Naive thymus-derived CD4-positive, alpha-beta T cell (primary cell): ENCODE measurements at regions not wholly inside any gene's neighbourhood (a gene's known extent, or its start where the extent isn't known, plus 50 kb on each side); places are given as distances from the start of the nearest gene placed in this dataset.

ENCODE experiments used
- ATAC-seq: fragments of 150-1000 bp; cut with Tn5 transposase; 2 replicates; pipeline ENCODE4 v1.10.0; 2021; ENCODE audit warnings: mild to moderate bottlenecking, moderate library complexity
- CTCF ChIA-PET: fragments of 350-600 bp; sonication (Branson Sonifier 250); formaldehyde crosslinking; loops from one replicate; lab custom pipeline; 2021; ENCODE audit warnings: antibody characterized with exemption; lab: Charles Lee
- POLR2A ChIA-PET: fragments of 350-600 bp; sonication (Branson Sonifier 250); formaldehyde crosslinking; loops from one replicate; lab custom pipeline; 2021; ENCODE audit warnings: antibody characterized with exemption, inconsistent platforms; lab: Charles Lee
- DNase-seq, 9 donors: peaks; one replicate each; pipeline versions ENCODE4 v3.0.0 to v3.0.0-alpha.2; 2020 to 2022; ENCODE audit warnings: mixed read lengths in 1 of 9
- H3K27ac ChIP-seq: one replicate; pipeline ENCODE4 v1.7.0; 2013; ENCODE audit warnings: mild to moderate bottlenecking, low read depth, low read length, moderate library complexity
- H3K27me3 ChIP-seq, 2 donors: one replicate each; pipeline ENCODE4 v1.7.0; 2013; ENCODE audit warnings: low read length in 2 of 2, mild to moderate bottlenecking in 2 of 2, moderate library complexity in 2 of 2; ENCODE audit not compliant: control insufficient read depth in 2 of 2, insufficient read depth in 2 of 2
- H3K36me3 ChIP-seq, 3 experiments: 1 replicate in 2 of 3; 2 replicates in 1 of 3; pipeline ENCODE4 v1.7.0; 2013; ENCODE audit warnings: low read length in 3 of 3, mild to moderate bottlenecking in 3 of 3, moderate library complexity in 1 of 3; ENCODE audit not compliant: insufficient read depth in 3 of 3, control insufficient read depth in 2 of 3
- H3K4me1 ChIP-seq, 2 donors: one replicate each; pipeline ENCODE4 v1.7.0; 2013; ENCODE audit warnings: low read length in 2 of 2, mild to moderate bottlenecking in 2 of 2, moderate library complexity in 1 of 2; ENCODE audit not compliant: control insufficient read depth in 2 of 2, insufficient read depth in 2 of 2
- H3K4me3 ChIP-seq: 2 replicates; pipeline ENCODE4 v1.7.0; 2013; ENCODE audit warnings: mild to moderate bottlenecking, low read length
- H3K9me3 ChIP-seq, 3 experiments: 1 replicate in 2 of 3; 2 replicates in 1 of 3; pipeline ENCODE4 v1.7.0; 2013; ENCODE audit warnings: low read length in 3 of 3; ENCODE audit not compliant: control insufficient read depth in 2 of 3
- H3K27ac Mint-ChIP-seq, 9 donors: one replicate each; pipeline ENCODE4 v1.8.0; 2020 to 2022; ENCODE audit warnings: mixed read lengths in 9 of 9, mild to moderate bottlenecking in 8 of 9, moderate library complexity in 5 of 9, inconsistent platforms in 2 of 9
- H3K27me3 Mint-ChIP-seq, 5 donors: one replicate each; pipeline ENCODE4 v1.8.0; 2021 to 2022; ENCODE audit warnings: mixed read lengths in 5 of 5, mild to moderate bottlenecking in 1 of 5
- H3K36me3 Mint-ChIP-seq, 5 donors: one replicate each; pipeline ENCODE4 v1.8.0; 2020 to 2022; ENCODE audit warnings: mixed read lengths in 5 of 5, mild to moderate bottlenecking in 3 of 5, inconsistent platforms in 1 of 5
- H3K4me1 Mint-ChIP-seq, 7 donors: one replicate each; pipeline ENCODE4 v1.8.0; 2020 to 2022; ENCODE audit warnings: mixed read lengths in 7 of 7, mild to moderate bottlenecking in 3 of 7, inconsistent platforms in 1 of 7
- H3K4me3 Mint-ChIP-seq, 10 donors: one replicate each; pipeline ENCODE4 v1.8.0; 2020 to 2022; ENCODE audit warnings: mild to moderate bottlenecking in 10 of 10, mixed read lengths in 10 of 10, moderate library complexity in 6 of 10, inconsistent platforms in 2 of 10
- H3K9me3 Mint-ChIP-seq, 11 donors: one replicate each; pipeline ENCODE4 v1.8.0; 2020 to 2022; ENCODE audit warnings: mixed read lengths in 11 of 11, mild to moderate bottlenecking in 4 of 11, inconsistent platforms in 1 of 11, moderate library complexity in 1 of 11
- intact Hi-C, 2 donors: fragments of 100-400 bp; cut with micrococcal nuclease; formaldehyde crosslinking; loops; one replicate each; pipeline ENCODE4 v1.15.1; 2023

GRCh38 chr5:11992518-11992917 lies 88.3 kb upstream of the CTNND2 start:
- no peak for DNase-seq
- ATAC-seq = no peak
- POLR2A ChIA-PET = no interaction called here
- Histone ChIP-seq H3K4me3 (no peak overlapping the region), H3K27me3 (no peaks in the 10 kb centered on the region), H3K4me1 (no peaks in the 10 kb centered on the region), H3K9me3 (no peaks in the 10 kb centered on the region), H3K27ac (no peak overlapping the region), H3K36me3 (no peaks in the 10 kb centered on the region)
- Mint-ChIP-seq H3K27ac (no peak overlapping the region), H3K4me3 (no peak overlapping the region), H3K27me3 (no peaks in the 10 kb centered on the region), H3K36me3 (no peaks in the 10 kb centered on the region), H3K9me3 (peaks cover 0 to 14% (median 9%) of the 10 kb centered on the region in 11 donors), H3K4me1 (no peaks in the 10 kb centered on the region)
- intact Hi-C loops = no loop called here
- CTCF ChIA-PET = no interaction called here

DNA sequence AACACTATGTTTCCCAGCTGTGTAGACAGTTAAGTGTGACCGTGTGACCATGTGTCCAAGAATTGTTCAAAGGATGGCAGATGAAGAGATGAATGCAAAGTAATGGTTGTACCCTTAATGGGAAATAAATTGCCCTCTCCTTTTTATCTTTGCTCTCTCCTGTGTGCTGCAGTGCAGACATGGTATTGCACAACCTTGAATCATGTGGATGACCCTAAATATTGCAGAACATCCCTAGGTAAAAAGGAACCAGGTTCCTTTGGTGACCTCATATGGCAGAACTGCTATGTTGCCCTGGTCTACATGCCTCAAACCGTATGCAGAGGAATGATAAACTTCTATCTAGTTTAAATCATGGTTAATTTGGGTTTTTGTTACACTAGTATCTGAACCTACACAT lies 81.7 kb upstream of the CTNND2 start:
- Mint-ChIP-seq H3K27me3 (no peaks in the 10 kb centered on the region), H3K4me3 (no peak overlapping the region), H3K9me3 (peaks cover 0 to 9% (median 3%) of the 10 kb centered on the region in 11 donors), H3K27ac (no peak overlapping the region), H3K36me3 (no peaks in the 10 kb centered on the region), H3K4me1 (no peaks in the 10 kb centered on the region)
- no peak overlapping the region for H3K27ac ChIP-seq
- POLR2A ChIA-PET = no interaction called here
- CTCF ChIA-PET = no interaction called here
- no peaks in the 10 kb centered on the region for H3K27me3 ChIP-seq
- H3K4me1 ChIP-seq = no peaks in the 10 kb centered on the region
- ATAC-seq (no peak), DNase-seq (no peak)
- no peaks in the 10 kb centered on the region for H3K36me3 ChIP-seq
- intact Hi-C loops = no loop called here
- H3K9me3 ChIP-seq = no peaks in the 10 kb centered on the region
- H3K4me3 ChIP-seq = no peak overlapping the region

GRCh38 chr5:11984196-11984595 lies 80.0 kb upstream of the CTNND2 start:
- H3K27ac ChIP-seq = no peak overlapping the region
- H3K4me3 ChIP-seq = no peak overlapping the region
- no peaks in the 10 kb centered on the region for H3K4me1 Mint-ChIP-seq
- no peaks in the 10 kb centered on the region for H3K27me3 ChIP-seq
- DNase-seq (no peak), ATAC-seq (no peak)
- H3K9me3 ChIP-seq = no peaks in the 10 kb centered on the region
- peaks cover 0 to 9% (median 3%) of the 10 kb centered on the region in 11 donors for H3K9me3 Mint-ChIP-seq
- H3K27me3 Mint-ChIP-seq = no peaks in the 10 kb centered on the region
- no peak overlapping the region for H3K27ac Mint-ChIP-seq
- no peak overlapping the region for H3K4me3 Mint-ChIP-seq
- CTCF ChIA-PET = no interaction called here
- POLR2A ChIA-PET = no interaction called here
- H3K36me3 ChIP-seq = no peaks in the 10 kb centered on the region
- H3K4me1 ChIP-seq = no peaks in the 10 kb centered on the region
- intact Hi-C loops = no loop called here
- H3K36me3 Mint-ChIP-seq = no peaks in the 10 kb centered on the region

GRCh38 chr5:11981986-11982385 lies 77.7 kb upstream of the CTNND2 start:
- Histone ChIP-seq H3K36me3 (no peaks in the 10 kb centered on the region), H3K4me3 (no peak overlapping the region), H3K27ac (no peak overlapping the region), H3K9me3 (no peaks in the 10 kb centered on the region), H3K27me3 (no peaks in the 10 kb centered on the region), H3K4me1 (no peaks in the 10 kb centered on the region)
- H3K9me3 Mint-ChIP-seq = peaks cover 0 to 9% (median 3%) of the 10 kb centered on the region in 11 donors
- H3K4me1 Mint-ChIP-seq = no peaks in the 10 kb centered on the region
- H3K27ac Mint-ChIP-seq = no peak overlapping the region
- DNase-seq (no peak), ATAC-seq (no peak)
- H3K4me3 Mint-ChIP-seq = no peak overlapping the region
- CTCF ChIA-PET = no interaction called here
- no peaks in the 10 kb centered on the region for H3K27me3 Mint-ChIP-seq
- POLR2A ChIA-PET = no interaction called here
- H3K36me3 Mint-ChIP-seq = no peaks in the 10 kb centered on the region
- intact Hi-C loops = no loop called here

DNA sequence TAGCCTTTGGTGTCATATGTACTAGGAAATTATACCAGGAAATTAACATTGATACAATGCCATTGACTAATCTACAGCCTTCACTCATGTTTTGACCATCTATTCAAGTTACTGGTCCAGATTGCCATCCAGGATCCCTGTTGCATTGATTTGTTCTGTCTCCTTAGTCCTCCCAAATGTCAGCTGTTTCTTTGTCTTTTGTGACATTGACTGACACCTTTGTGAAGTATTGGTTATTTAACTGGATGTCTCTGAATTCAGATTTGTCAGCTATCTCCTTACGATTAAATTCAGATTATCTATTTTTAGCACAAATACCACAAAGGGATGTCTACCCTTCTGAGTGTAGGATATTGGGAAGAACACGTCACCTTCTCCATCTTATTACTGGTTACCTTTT lies 73.7 kb upstream of the CTNND2 start:
- CTCF ChIA-PET = no interaction called here
- intact Hi-C loops = no loop called here
- H3K9me3 ChIP-seq = no peaks in the 10 kb centered on the region
- no peaks in the 10 kb centered on the region for H3K4me1 ChIP-seq
- no peaks in the 10 kb centered on the region for H3K36me3 Mint-ChIP-seq
- no peak for DNase-seq
- H3K9me3 Mint-ChIP-seq = peaks cover 0 to 8% (median 4%) of the 10 kb centered on the region in 11 donors
- POLR2A ChIA-PET = no interaction called here
- H3K27ac Mint-ChIP-seq = no peak overlapping the region
- no peaks in the 10 kb centered on the region for H3K36me3 ChIP-seq
- no peaks in the 10 kb centered on the region for H3K27me3 ChIP-seq
- no peaks in the 10 kb centered on the region for H3K27me3 Mint-ChIP-seq
- H3K4me1 Mint-ChIP-seq = no peaks in the 10 kb centered on the region
- no peak overlapping the region for H3K4me3 Mint-ChIP-seq
- H3K27ac ChIP-seq = no peak overlapping the region
- ATAC-seq = no peak
- no peak overlapping the region for H3K4me3 ChIP-seq

DNA sequence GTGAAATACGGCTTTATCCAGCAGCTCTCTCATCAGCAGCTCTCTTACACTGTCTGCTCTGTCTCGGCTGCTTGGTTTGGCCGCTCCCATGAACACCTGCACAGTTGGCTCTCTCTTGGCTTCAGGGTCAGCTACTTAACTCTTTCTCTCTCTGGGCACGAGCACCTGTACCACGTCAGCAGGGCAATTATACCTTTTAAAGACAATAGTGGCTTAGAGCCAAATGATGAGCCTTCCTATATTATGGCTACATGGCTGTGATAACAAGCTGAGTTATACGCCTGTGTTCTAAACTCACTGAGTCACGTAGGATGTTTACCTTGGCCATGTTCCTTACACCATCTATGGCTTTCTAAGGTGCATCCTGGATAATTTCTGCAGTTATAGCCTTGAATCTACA lies 69.2 kb upstream of the CTNND2 start:
- ChIA-PET POLR2A (no interaction called here), CTCF (no interaction called here)
- peaks cover 0 to 3% (median 0%) of the 10 kb centered on the region in 5 donors for H3K27me3 Mint-ChIP-seq
- Histone ChIP-seq H3K4me1 (no peaks in the 10 kb centered on the region), H3K36me3 (no peaks in the 10 kb centered on the region), H3K27me3 (no peaks in the 10 kb centered on the region), H3K4me3 (no peak overlapping the region), H3K27ac (no peak overlapping the region), H3K9me3 (peaks cover 0 to 4% (median 0%) of the 10 kb centered on the region in 3 experiments)
- no peak for DNase-seq
- intact Hi-C loops = no loop called here
- H3K4me3 Mint-ChIP-seq = no peak overlapping the region
- H3K4me1 Mint-ChIP-seq = no peaks in the 10 kb centered on the region
- H3K27ac Mint-ChIP-seq = no peak overlapping the region
- ATAC-seq = no peak
- H3K9me3 Mint-ChIP-seq = peaks cover 0 to 15% (median 3%) of the 10 kb centered on the region in 11 donors
- H3K36me3 Mint-ChIP-seq = no peaks in the 10 kb centered on the region

DNA sequence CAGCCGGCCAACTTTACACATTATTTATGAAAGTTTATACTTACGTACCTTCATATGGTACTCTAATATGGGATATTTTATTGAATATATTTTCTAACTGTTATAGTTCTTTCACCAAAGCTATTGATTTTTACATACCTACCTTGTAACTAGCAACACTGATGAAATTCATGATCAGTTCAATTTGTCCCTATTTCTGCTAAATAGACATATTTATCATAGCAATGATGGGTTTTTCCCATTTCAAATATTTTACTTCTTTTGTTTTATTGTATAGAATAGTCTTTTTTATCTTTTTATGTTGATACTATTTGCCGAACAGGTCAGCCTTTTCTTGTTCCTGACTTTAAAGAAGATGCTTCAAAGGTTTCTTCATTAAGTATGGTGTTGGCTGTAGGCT lies 59.0 kb upstream of the CTNND2 start:
- no peaks in the 10 kb centered on the region for H3K27me3 ChIP-seq
- Mint-ChIP-seq H3K9me3 (peaks cover 0 to 6% (median 0%) of the 10 kb centered on the region in 11 donors), H3K27me3 (no peaks in the 10 kb centered on the region), H3K4me3 (no peak overlapping the region), H3K4me1 (no peaks in the 10 kb centered on the region), H3K36me3 (no peaks in the 10 kb centered on the region), H3K27ac (no peak overlapping the region)
- POLR2A ChIA-PET = no interaction called here
- H3K4me3 ChIP-seq = no peak overlapping the region
- no peaks in the 10 kb centered on the region for H3K36me3 ChIP-seq
- intact Hi-C loops = no loop called here
- ATAC-seq (no peak), DNase-seq (no peak)
- CTCF ChIA-PET = no interaction called here
- H3K4me1 ChIP-seq = no peaks in the 10 kb centered on the region
- H3K27ac ChIP-seq = no peak overlapping the region
- H3K9me3 ChIP-seq = no peaks in the 10 kb centered on the region
